ENCODE measurements at regions not wholly inside any gene's neighbourhood (a gene's known extent, or its start where the extent isn't known, plus 50 kb on each side); places are given as distances from the start of the nearest gene placed in this dataset.

GRCh38 chr5:22988937-22989336, 135.8 kb upstream of the CDH12 start:
- TF ChIP-seq, protein P1, sequence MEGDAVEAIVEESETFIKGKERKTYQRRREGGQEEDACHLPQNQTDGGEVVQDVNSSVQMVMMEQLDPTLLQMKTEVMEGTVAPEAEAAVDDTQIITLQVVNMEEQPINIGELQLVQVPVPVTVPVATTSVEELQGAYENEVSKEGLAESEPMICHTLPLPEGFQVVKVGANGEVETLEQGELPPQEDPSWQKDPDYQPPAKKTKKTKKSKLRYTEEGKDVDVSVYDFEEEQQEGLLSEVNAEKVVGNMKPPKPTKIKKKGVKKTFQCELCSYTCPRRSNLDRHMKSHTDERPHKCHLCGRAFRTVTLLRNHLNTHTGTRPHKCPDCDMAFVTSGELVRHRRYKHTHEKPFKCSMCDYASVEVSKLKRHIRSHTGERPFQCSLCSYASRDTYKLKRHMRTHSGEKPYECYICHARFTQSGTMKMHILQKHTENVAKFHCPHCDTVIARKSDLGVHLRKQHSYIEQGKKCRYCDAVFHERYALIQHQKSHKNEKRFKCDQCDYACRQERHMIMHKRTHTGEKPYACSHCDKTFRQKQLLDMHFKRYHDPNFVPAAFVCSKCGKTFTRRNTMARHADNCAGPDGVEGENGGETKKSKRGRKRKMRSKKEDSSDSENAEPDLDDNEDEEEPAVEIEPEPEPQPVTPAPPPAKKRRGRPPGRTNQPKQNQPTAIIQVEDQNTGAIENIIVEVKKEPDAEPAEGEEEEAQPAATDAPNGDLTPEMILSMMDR (IDR thresholded peaks at IDR 0.05) = no peak
- TF ChIP-seq POLR2AphosphoS5 (IDR thresholded peaks at IDR 0.05; ENCODE audit: low read depth, low read length) (no peak), TCF7L2 (IDR thresholded peaks at IDR 0.05; ENCODE audit: low read depth, low read length) (no peak)
